Endothelial cell of umbilical vein (primary cell): ENCODE measurements at regions not wholly inside any gene's neighbourhood (a gene's known extent, or its start where the extent isn't known, plus 50 kb on each side); places are given as distances from the start of the nearest gene placed in this dataset.

Experiments used
- BruUV-seq: library from RNA; stranded (reverse); fragments of 400-500 nt; replicated peaks from 2 replicates; lab custom pipeline; 2021; lab: Mats Ljungman, UMichigan
- CTCF ChIA-PET: fragments of 300-600, 350-600 bp; sonication (Branson Sonifier 250); formaldehyde crosslinking; loops from one replicate; lab custom pipeline; 2021; ENCODE audit warnings: antibody characterized with exemption, inconsistent platforms; lab: Charles Lee
- POLR2A ChIA-PET: fragments of 300-600, 350-600 bp; sonication (Branson Sonifier 250); formaldehyde crosslinking; loops from one replicate; lab custom pipeline; 2021; ENCODE audit warnings: antibody characterized with exemption, inconsistent platforms; lab: Charles Lee
- DNase-seq: peaks from one replicate; pipeline ENCODE4 v3.0.0-alpha.2; 2011; ENCODE audit warnings: low read depth, low spot score
- FAIRE-seq: peaks from 2 replicates; lab custom pipeline; 2011; peaks lifted over from hg19 to GRCh38; lab: Jason Lieb, UNC
- H2AFZ ChIP-seq: 2 replicates; pipeline ENCODE4 v1.6.0; 2012; ENCODE audit warnings: low read depth, low read length, control low read depth, inconsistent platforms
- H3K27ac ChIP-seq: 2 replicates; pipeline ENCODE4 v1.5.1; 2011; ENCODE audit warnings: low read depth, mild to moderate bottlenecking, control low read depth, low read length, moderate library complexity; ENCODE audit not compliant: insufficient read depth
- H3K27me3 ChIP-seq, 2 experiments: 2 replicates each; pipeline versions ENCODE4 v1.6.0 to v1.6.1; 2011; ENCODE audit warnings: low read length in 2 of 2, mixed read lengths in 1 of 2; ENCODE audit not compliant: control insufficient read depth in 2 of 2, insufficient read depth in 2 of 2
- H3K36me3 ChIP-seq, 2 experiments: 2 replicates in 1 of 2; 3 replicates in 1 of 2; pipeline ENCODE4 v1.5.1; 2011; ENCODE audit warnings: low read length in 2 of 2, mild to moderate bottlenecking in 1 of 2, moderate library complexity in 1 of 2; ENCODE audit not compliant: control insufficient read depth in 2 of 2, insufficient read depth in 2 of 2; ENCODE audit errors: extremely low read depth in 1 of 2
- H3K4me1 ChIP-seq: 3 replicates; pipeline ENCODE4 v1.5.1; 2011; ENCODE audit warnings: mild to moderate bottlenecking, low read length; ENCODE audit not compliant: control insufficient read depth, insufficient read depth; ENCODE audit errors: extremely low read depth
- H3K4me2 ChIP-seq: 2 replicates; pipeline ENCODE4 v1.6.1; 2011; ENCODE audit warnings: low read length, control low read depth, mixed read lengths; ENCODE audit not compliant: insufficient read depth
- H3K4me3 ChIP-seq, 3 experiments: fragments of 200-600 bp in 1 of 3; sonication (generic), shearing (Covaris generic) in 1 of 3; replicated peaks in 1 of 3; 2 replicates each; pipeline ENCODE4 v1.5.1; 2011 to 2016; ENCODE audit warnings: control low read depth in 3 of 3, low read length in 3 of 3, mild to moderate bottlenecking in 2 of 3, inconsistent platforms in 1 of 3, low read depth in 1 of 3, moderate library complexity in 1 of 3; ENCODE audit not compliant: insufficient read depth in 1 of 3
- H3K79me2 ChIP-seq: 2 replicates; pipeline ENCODE4 v1.6.0; 2012; ENCODE audit warnings: low read length, inconsistent platforms; ENCODE audit not compliant: control insufficient read depth, insufficient read depth
- H3K9ac ChIP-seq: replicated peaks from 2 replicates; pipeline ENCODE3; 2011; ENCODE audit warnings: low read length, control low read depth; ENCODE audit not compliant: insufficient read depth; ENCODE audit errors: extremely low read depth
- H3K9me1 ChIP-seq: replicated peaks from 3 replicates; pipeline ENCODE4 v1.6.0; 2011; ENCODE audit warnings: mild to moderate bottlenecking, low read length; ENCODE audit not compliant: control insufficient read depth, insufficient read depth; ENCODE audit errors: extremely low read depth
- H3K9me3 ChIP-seq: replicated peaks from 2 replicates; pipeline ENCODE4 v1.5.1; 2012; ENCODE audit warnings: low read length, inconsistent platforms; ENCODE audit not compliant: control insufficient read depth, insufficient read depth
- H4K20me1 ChIP-seq: replicated peaks from 2 replicates; pipeline ENCODE3; 2011; ENCODE audit warnings: mild to moderate bottlenecking, low read length; ENCODE audit not compliant: control insufficient read depth, insufficient read depth; ENCODE audit errors: extremely low read depth
- CTCF ChIP-seq, 2 donors: IDR thresholded peaks; 1 replicate in 1 of 2; 2 replicates in 1 of 2; pipeline ENCODE4 v1.5.1; 2011; ENCODE audit warnings: low read length in 2 of 2, mild to moderate bottlenecking in 2 of 2, moderate library complexity in 2 of 2, control low read depth in 1 of 2, inconsistent platforms in 1 of 2, low read depth in 1 of 2; ENCODE audit not compliant: insufficient read depth in 1 of 2; ENCODE audit errors: extremely low read depth in 1 of 2
- EZH2 ChIP-seq: IDR thresholded peaks from 2 replicates; pipeline ENCODE4 v1.6.1; 2012; ENCODE audit warnings: borderline replicate concordance, low read depth, mild to moderate bottlenecking, moderate library complexity, low read length, inconsistent platforms; ENCODE audit not compliant: severe bottlenecking
- FOS ChIP-seq: IDR thresholded peaks from 2 replicates; pipeline ENCODE4 v1.6.1; 2011; ENCODE audit warnings: mild to moderate bottlenecking, low read length, moderate library complexity, borderline replicate concordance; ENCODE audit not compliant: insufficient read depth
- GATA2 ChIP-seq: IDR thresholded peaks from 2 replicates; pipeline ENCODE4 v1.7.0; 2011; ENCODE audit warnings: low read depth, mild to moderate bottlenecking, moderate library complexity, mixed read lengths, low read length; ENCODE audit not compliant: insufficient read length, insufficient read depth
- JUN ChIP-seq: IDR thresholded peaks from 2 replicates; pipeline ENCODE4 v1.6.1; 2011; ENCODE audit warnings: borderline replicate concordance, low read depth; ENCODE audit not compliant: insufficient read length, insufficient read depth
- MAX ChIP-seq: IDR thresholded peaks from 2 replicates; pipeline ENCODE4 v1.6.1; 2011; ENCODE audit not compliant: insufficient read depth, insufficient read length
- MYC ChIP-seq: IDR thresholded peaks from one replicate; pipeline ENCODE4 v1.6.1; 2011; ENCODE audit warnings: mild to moderate bottlenecking, low read depth, low read length
- POLR2A ChIP-seq: IDR thresholded peaks from 2 replicates; pipeline ENCODE4 v1.6.1; 2012; ENCODE audit warnings: low read depth, mild to moderate bottlenecking, control low read depth, low read length
- POLR2AphosphoS5 ChIP-seq: IDR thresholded peaks from 2 replicates; pipeline ENCODE4 v1.6.1; 2012; ENCODE audit warnings: low read depth, mild to moderate bottlenecking, control low read depth, low read length, moderate library complexity; ENCODE audit not compliant: insufficient read depth
- dilution Hi-C: fragments of 300-500 bp; cut with MboI; formaldehyde crosslinking; loops from one replicate; pipeline ENCODE4 v1.15.0; 2019; ENCODE audit warnings: low sequenced_read_pairs; ENCODE audit not compliant: extremely low pct_ligation_motif_present
- intact Hi-C: fragments of 100-400 bp; cut with micrococcal nuclease; formaldehyde crosslinking; loops from one replicate; pipeline ENCODE4 v1.10.0; 2022

- H3K4me2 ChIP-seq, result no peak overlapping the region
- H3K36me3 ChIP-seq, result no peaks in the 10 kb centered on the region
- H3K4me1 ChIP-seq, result no peaks in the 10 kb centered on the region
- no peak overlapping the region for H3K4me3 ChIP-seq
- POLR2A ChIA-PET, result no interaction called here
- no peak overlapping the region for H3K9ac ChIP-seq
- no TSS peak for BruUV-seq
- FAIRE-seq (no peak), DNase-seq (no peak)
- no peaks in the 10 kb centered on the region for H3K9me3 ChIP-seq
- TF ChIP-seq FOS, result no peak
- TF ChIP-seq MYC, result no peak
- no peak for TF ChIP-seq POLR2A
- TF ChIP-seq POLR2AphosphoS5, result no peak
- TF ChIP-seq CTCF (IDR thresholded peaks at IDR 0.05; ENCODE audit: extremely low read depth in 1 of 2, insufficient read depth in 1 of 2, low read depth in 1 of 2, low read length in 2 of 2), result no peak
- no peak for TF ChIP-seq GATA2
- TF ChIP-seq MAX, result no peak
- no peak for TF ChIP-seq JUN
- no peak for TF ChIP-seq EZH2
- H3K9me1 ChIP-seq, result no peaks in the 10 kb centered on the region
- H3K27ac ChIP-seq, result no peak overlapping the region
- no peaks in the 10 kb centered on the region for H3K79me2 ChIP-seq
- no peaks in the 10 kb centered on the region for H4K20me1 ChIP-seq
- no peaks in the 10 kb centered on the region for H3K27me3 ChIP-seq
- dilution Hi-C loops, result no loop called here
- intact Hi-C loops, result no loop called here
- no peak overlapping the region for H2AFZ ChIP-seq
- CTCF ChIA-PET, result no interaction called here
Observed at GRCh38 chr9:7461791-7462190, 337.8 kb downstream of the DMAC1 start.
